ENCODE measurements at regions not wholly inside any gene's neighbourhood (a gene's known extent, or its start where the extent isn't known, plus 50 kb on each side); places are given as distances from the start of the nearest gene placed in this dataset.

- TF ChIP-seq, protein P1, sequence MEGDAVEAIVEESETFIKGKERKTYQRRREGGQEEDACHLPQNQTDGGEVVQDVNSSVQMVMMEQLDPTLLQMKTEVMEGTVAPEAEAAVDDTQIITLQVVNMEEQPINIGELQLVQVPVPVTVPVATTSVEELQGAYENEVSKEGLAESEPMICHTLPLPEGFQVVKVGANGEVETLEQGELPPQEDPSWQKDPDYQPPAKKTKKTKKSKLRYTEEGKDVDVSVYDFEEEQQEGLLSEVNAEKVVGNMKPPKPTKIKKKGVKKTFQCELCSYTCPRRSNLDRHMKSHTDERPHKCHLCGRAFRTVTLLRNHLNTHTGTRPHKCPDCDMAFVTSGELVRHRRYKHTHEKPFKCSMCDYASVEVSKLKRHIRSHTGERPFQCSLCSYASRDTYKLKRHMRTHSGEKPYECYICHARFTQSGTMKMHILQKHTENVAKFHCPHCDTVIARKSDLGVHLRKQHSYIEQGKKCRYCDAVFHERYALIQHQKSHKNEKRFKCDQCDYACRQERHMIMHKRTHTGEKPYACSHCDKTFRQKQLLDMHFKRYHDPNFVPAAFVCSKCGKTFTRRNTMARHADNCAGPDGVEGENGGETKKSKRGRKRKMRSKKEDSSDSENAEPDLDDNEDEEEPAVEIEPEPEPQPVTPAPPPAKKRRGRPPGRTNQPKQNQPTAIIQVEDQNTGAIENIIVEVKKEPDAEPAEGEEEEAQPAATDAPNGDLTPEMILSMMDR (IDR thresholded peaks at IDR 0.05): peak in 4 of 7 experiments; percentile 5 to 16 (median 12)
- no peak for TF ChIP-seq POLR2A (IDR thresholded peaks at IDR 0.05)
Measured at GRCh38 chr4:180449395-180449956, 1793.7 kb upstream of the TENM3 start.
